ENCODE measurements at regions not wholly inside any gene's neighbourhood (a gene's known extent, or its start where the extent isn't known, plus 50 kb on each side); places are given as distances from the start of the nearest gene placed in this dataset.

- TF ChIP-seq ZBTB33 (IDR thresholded peaks at IDR 0.05; ENCODE audit: extremely low read depth, insufficient replicate concordance, low read length) (no peak), ATF3 (IDR thresholded peaks at IDR 0.05) (no peak), EGR1 (IDR thresholded peaks at IDR 0.05; ENCODE audit: low read depth) (no peak), POLR2AphosphoS5 (IDR thresholded peaks at IDR 0.05; ENCODE audit: low read depth, low read length) (no peak), ZNF274 (IDR thresholded peaks at IDR 0.05; ENCODE audit: low read depth, low read length) (no peak), CEBPB (IDR thresholded peaks at IDR 0.05; ENCODE audit: low read depth) (no peak), SP1 (IDR thresholded peaks at IDR 0.05; ENCODE audit: low read depth) (no peak), EZH2phosphoT487 (IDR thresholded peaks at IDR 0.05; ENCODE audit: borderline replicate concordance) (no peak), JUND (IDR thresholded peaks at IDR 0.05) (no peak)
Observed at GRCh38 chr10:128958834-128959690, 508.0 kb upstream of the MGMT start (continued).

DNA sequence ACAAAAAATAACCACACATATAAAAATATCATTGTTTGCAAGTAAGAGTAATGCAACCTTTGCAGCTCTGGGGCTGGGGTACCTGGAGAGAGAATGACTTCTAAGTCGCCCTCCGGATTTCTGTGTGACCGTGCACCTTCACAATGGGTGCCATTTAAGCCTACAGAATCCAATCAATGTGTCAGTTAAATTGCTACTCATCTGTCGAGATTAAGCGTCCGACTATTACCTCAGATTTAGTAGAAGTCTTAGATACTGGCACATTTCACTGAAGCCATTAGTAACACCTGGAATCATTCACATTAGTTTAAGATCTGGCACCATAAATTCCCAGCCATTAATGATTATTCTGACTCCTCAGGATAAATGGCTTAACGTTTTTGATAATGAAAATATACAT is 507.3 kb upstream of the MGMT start:
- ChIA-PET POLR2A (no interaction called here), RAD21 (ENCODE audit: low non-redundant PET in 1 of 2, low total read pairs in 2 of 2, uncharacterized antibody in 2 of 2, unreplicated experiment in 2 of 2) (no interaction called here), CTCF (no interaction called here)
- H4K20me1 ChIP-seq (ENCODE audit: insufficient read depth) = no peaks in the 10 kb centered on the region
- no peaks in the 10 kb centered on the region; the same call in 1 of the 2 replicates for H3K27me3 ChIP-seq (ENCODE audit: insufficient read depth, low read length)
- no peaks in the 10 kb centered on the region for H3K9me2 ChIP-seq (ENCODE audit: insufficient read depth)
- H2AFZ ChIP-seq (ENCODE audit: low read depth, low read length, poor library complexity, severe bottlenecking) = no peak overlapping the region
- H3K9me3 ChIP-seq (ENCODE audit: control insufficient read depth in 1 of 2, insufficient read depth in 1 of 2, low read depth in 1 of 2, low read length in 2 of 2) = peaks cover 0 to 3% of the 10 kb centered on the region in 2 experiments; a peak in 1 of 4 replicates
- H3K36me3 ChIP-seq (ENCODE audit: control insufficient read depth in 1 of 2, insufficient read depth in 2 of 2, low read length in 2 of 2) = no peaks in the 10 kb centered on the region
- no peak for ATAC-seq
- H3K4me1 ChIP-seq (ENCODE audit: control insufficient read depth in 1 of 2, insufficient read depth in 2 of 2, low read length in 2 of 2) = no peaks in the 10 kb centered on the region
- BruUV-seq (replicated peaks) = no TSS peak
- no peak overlapping the region for H3K27ac ChIP-seq (ENCODE audit: low read depth, low read length)
- H3K4me2 ChIP-seq (ENCODE audit: low read length) = no peak overlapping the region
- no peaks in the 10 kb centered on the region for H3K79me2 ChIP-seq (ENCODE audit: insufficient read depth, low read length)
- DNase-seq (ENCODE audit: low read depth, low spot score) = no peak
- no peak overlapping the region for H3K4me3 ChIP-seq (replicated peaks in 1 of 2; ENCODE audit: low read depth in 1 of 2, low read length in 2 of 2)
- intact Hi-C loops (cut with micrococcal nuclease) = no loop called here
- H3K9ac ChIP-seq (ENCODE audit: low read length) = no peak overlapping the region
- TF ChIP-seq SRF (IDR thresholded peaks at IDR 0.05; ENCODE audit: low read depth) = no peak
- no peak for TF ChIP-seq SIN3A (IDR thresholded peaks at IDR 0.05; ENCODE audit: low read depth)
- TF ChIP-seq EZH2 (IDR thresholded peaks at IDR 0.05) = no peak
- TF ChIP-seq ELF1 (IDR thresholded peaks at IDR 0.05; ENCODE audit: borderline replicate concordance, low read depth) = no peak
- TF ChIP-seq CEBPB (IDR thresholded peaks at IDR 0.05; ENCODE audit: low read depth) = no peak
- no peak for TF ChIP-seq SP1 (IDR thresholded peaks at IDR 0.05; ENCODE audit: low read depth)
- TF ChIP-seq POLR2AphosphoS5 (IDR thresholded peaks at IDR 0.05; ENCODE audit: low read depth, low read length) = no peak
- TF ChIP-seq ZFX (IDR thresholded peaks at IDR 0.05) = no peak
- TF ChIP-seq, protein P1, sequence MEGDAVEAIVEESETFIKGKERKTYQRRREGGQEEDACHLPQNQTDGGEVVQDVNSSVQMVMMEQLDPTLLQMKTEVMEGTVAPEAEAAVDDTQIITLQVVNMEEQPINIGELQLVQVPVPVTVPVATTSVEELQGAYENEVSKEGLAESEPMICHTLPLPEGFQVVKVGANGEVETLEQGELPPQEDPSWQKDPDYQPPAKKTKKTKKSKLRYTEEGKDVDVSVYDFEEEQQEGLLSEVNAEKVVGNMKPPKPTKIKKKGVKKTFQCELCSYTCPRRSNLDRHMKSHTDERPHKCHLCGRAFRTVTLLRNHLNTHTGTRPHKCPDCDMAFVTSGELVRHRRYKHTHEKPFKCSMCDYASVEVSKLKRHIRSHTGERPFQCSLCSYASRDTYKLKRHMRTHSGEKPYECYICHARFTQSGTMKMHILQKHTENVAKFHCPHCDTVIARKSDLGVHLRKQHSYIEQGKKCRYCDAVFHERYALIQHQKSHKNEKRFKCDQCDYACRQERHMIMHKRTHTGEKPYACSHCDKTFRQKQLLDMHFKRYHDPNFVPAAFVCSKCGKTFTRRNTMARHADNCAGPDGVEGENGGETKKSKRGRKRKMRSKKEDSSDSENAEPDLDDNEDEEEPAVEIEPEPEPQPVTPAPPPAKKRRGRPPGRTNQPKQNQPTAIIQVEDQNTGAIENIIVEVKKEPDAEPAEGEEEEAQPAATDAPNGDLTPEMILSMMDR (IDR thresholded peaks at IDR 0.05 in 2 of 3, conservative IDR thresholded peaks at IDR 0.05 in 1 of 3; ENCODE audit: borderline replicate concordance in 1 of 3, insufficient read depth in 1 of 3, low read depth in 2 of 3, low read length in 2 of 3) = no peak
- TF ChIP-seq, protein P2, sequence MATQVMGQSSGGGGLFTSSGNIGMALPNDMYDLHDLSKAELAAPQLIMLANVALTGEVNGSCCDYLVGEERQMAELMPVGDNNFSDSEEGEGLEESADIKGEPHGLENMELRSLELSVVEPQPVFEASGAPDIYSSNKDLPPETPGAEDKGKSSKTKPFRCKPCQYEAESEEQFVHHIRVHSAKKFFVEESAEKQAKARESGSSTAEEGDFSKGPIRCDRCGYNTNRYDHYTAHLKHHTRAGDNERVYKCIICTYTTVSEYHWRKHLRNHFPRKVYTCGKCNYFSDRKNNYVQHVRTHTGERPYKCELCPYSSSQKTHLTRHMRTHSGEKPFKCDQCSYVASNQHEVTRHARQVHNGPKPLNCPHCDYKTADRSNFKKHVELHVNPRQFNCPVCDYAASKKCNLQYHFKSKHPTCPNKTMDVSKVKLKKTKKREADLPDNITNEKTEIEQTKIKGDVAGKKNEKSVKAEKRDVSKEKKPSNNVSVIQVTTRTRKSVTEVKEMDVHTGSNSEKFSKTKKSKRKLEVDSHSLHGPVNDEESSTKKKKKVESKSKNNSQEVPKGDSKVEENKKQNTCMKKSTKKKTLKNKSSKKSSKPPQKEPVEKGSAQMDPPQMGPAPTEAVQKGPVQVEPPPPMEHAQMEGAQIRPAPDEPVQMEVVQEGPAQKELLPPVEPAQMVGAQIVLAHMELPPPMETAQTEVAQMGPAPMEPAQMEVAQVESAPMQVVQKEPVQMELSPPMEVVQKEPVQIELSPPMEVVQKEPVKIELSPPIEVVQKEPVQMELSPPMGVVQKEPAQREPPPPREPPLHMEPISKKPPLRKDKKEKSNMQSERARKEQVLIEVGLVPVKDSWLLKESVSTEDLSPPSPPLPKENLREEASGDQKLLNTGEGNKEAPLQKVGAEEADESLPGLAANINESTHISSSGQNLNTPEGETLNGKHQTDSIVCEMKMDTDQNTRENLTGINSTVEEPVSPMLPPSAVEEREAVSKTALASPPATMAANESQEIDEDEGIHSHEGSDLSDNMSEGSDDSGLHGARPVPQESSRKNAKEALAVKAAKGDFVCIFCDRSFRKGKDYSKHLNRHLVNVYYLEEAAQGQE (IDR thresholded peaks at IDR 0.05; ENCODE audit: low read depth) = no peak
- TF ChIP-seq RAD21 (IDR thresholded peaks at IDR 0.05; ENCODE audit: low read depth) = no peak
- TF ChIP-seq EZH2phosphoT487 (IDR thresholded peaks at IDR 0.05; ENCODE audit: borderline replicate concordance) = no peak
- TF ChIP-seq ZNF274 (IDR thresholded peaks at IDR 0.05; ENCODE audit: low read depth, low read length) = no peak
- TF ChIP-seq JUND (IDR thresholded peaks at IDR 0.05) = no peak
